Progenitor cell of endocrine pancreas (in vitro differentiated cells): ENCODE measurements at regions not wholly inside any gene's neighbourhood (a gene's known extent, or its start where the extent isn't known, plus 50 kb on each side); places are given as distances from the start of the nearest gene placed in this dataset.

Experiments used
- DNase-seq: peaks from one replicate; pipeline ENCODE4 v3.0.0; 2021; ENCODE audit warnings: low spot score; ENCODE audit not compliant: unreplicated experiment
- H3K27ac Mint-ChIP-seq: 2 replicates; pipeline ENCODE4 v1.8.0; 2021; ENCODE audit warnings: mild to moderate bottlenecking, moderate library complexity, mixed read lengths
- H3K27me3 Mint-ChIP-seq: 2 replicates; pipeline ENCODE4 v1.8.0; 2021; ENCODE audit warnings: mixed read lengths
- H3K36me3 Mint-ChIP-seq: 2 replicates; pipeline ENCODE4 v1.8.0; 2022; ENCODE audit warnings: mixed read lengths; ENCODE audit not compliant: insufficient read depth
- H3K4me1 Mint-ChIP-seq: 2 replicates; pipeline ENCODE4 v1.8.0; 2021; ENCODE audit warnings: low read depth, mixed read lengths
- H3K4me3 Mint-ChIP-seq: 2 replicates; pipeline ENCODE4 v1.8.0; 2021; ENCODE audit warnings: low read depth, mild to moderate bottlenecking, moderate library complexity, mixed read lengths
- H3K9me3 Mint-ChIP-seq: 2 replicates; pipeline ENCODE4 v1.8.0; 2021; ENCODE audit warnings: low read depth, mixed read lengths
- CTCF ChIP-seq: fragments of 200-600 bp; sonication (generic); IDR thresholded peaks from one replicate; pipeline ENCODE4 v1.5.0; 2021; ENCODE audit warnings: antibody characterized with exemption, mild to moderate bottlenecking; ENCODE audit not compliant: unreplicated experiment

- H3K9me3 Mint-ChIP-seq: no peaks in the 10 kb centered on the region
- no peaks in the 10 kb centered on the region for H3K27me3 Mint-ChIP-seq
- TF ChIP-seq CTCF: no peak
- H3K4me1 Mint-ChIP-seq: no peaks in the 10 kb centered on the region
- no peak for DNase-seq
- H3K4me3 Mint-ChIP-seq: no peak overlapping the region
- H3K27ac Mint-ChIP-seq: no peak overlapping the region
- H3K36me3 Mint-ChIP-seq: no peaks in the 10 kb centered on the region
Measured at GRCh38 chr3:117306299-117306698, 596.7 kb downstream of the TUSC7 start.

- no peak overlapping the region for H3K27ac Mint-ChIP-seq
- no peaks in the 10 kb centered on the region for H3K36me3 Mint-ChIP-seq
- no peak overlapping the region for H3K4me3 Mint-ChIP-seq
- no peak for DNase-seq
- no peak for TF ChIP-seq CTCF
- H3K9me3 Mint-ChIP-seq: no peaks in the 10 kb centered on the region
- H3K27me3 Mint-ChIP-seq: no peaks in the 10 kb centered on the region
- no peaks in the 10 kb centered on the region for H3K4me1 Mint-ChIP-seq
Measured at GRCh38 chr3:117308353-117308752, 598.8 kb downstream of the TUSC7 start.

DNA sequence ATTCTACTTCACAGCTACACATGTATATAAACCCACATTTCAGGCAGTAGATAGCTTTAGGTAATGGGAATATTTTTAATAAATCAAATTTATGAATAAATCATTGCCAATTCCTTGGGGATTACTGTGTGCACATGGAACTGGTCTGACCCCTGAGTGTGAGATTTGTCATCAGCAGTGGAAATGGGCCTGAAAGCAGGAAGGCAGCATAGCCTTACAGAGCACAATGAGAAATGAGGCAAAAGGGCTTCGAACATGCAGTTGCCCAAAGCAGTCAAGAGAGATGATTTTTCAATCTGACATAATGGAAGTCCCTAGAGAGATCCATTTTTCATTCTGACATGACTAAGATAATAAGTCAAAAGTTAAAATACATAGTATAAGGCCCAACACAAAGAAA is 599.2 kb downstream of the TUSC7 start:
- H3K27me3 Mint-ChIP-seq: no peaks in the 10 kb centered on the region
- H3K9me3 Mint-ChIP-seq: no peaks in the 10 kb centered on the region
- no peak overlapping the region for H3K27ac Mint-ChIP-seq
- H3K36me3 Mint-ChIP-seq: no peaks in the 10 kb centered on the region
- H3K4me1 Mint-ChIP-seq: no peaks in the 10 kb centered on the region
- TF ChIP-seq CTCF: no peak
- no peak for DNase-seq
- no peak overlapping the region for H3K4me3 Mint-ChIP-seq

DNA sequence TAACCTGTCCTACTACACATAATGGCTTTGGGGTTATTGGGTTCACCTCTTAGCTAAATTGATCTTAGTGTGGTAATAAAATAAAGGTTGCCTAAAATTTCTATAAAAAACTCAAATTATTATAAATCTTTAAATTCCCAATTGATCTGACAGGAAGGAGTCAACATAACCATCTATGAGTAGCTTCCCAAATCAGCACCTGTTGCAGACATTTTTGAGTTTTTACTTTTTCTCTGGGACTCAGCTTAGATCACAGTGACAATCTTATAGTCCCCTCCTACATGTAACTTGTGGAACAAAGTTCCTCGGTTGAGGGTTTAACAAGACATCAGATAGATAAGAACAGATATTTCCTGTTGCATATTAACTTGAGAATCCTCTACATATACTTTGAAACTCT is 601.0 kb downstream of the TUSC7 start:
- DNase-seq: no peak
- Mint-ChIP-seq H3K27me3 (no peaks in the 10 kb centered on the region), H3K4me1 (no peaks in the 10 kb centered on the region), H3K9me3 (no peaks in the 10 kb centered on the region), H3K4me3 (no peak overlapping the region), H3K36me3 (no peaks in the 10 kb centered on the region), H3K27ac (no peak overlapping the region)
- TF ChIP-seq CTCF: no peak

GRCh38 chr3:117314441-117315150 is 605.0 kb downstream of the TUSC7 start:
- H3K27me3 Mint-ChIP-seq: no peaks in the 10 kb centered on the region
- peaks cover 2% of the 10 kb centered on the region for H3K9me3 Mint-ChIP-seq

More at GRCh38 chr3:117314441-117315150, 605.0 kb downstream of the TUSC7 start:
- H3K4me1 Mint-ChIP-seq: peaks cover 7% of the 10 kb centered on the region
- TF ChIP-seq CTCF: no peak
- H3K27ac Mint-ChIP-seq: no peak overlapping the region
- H3K36me3 Mint-ChIP-seq: no peaks in the 10 kb centered on the region
- no peak overlapping the region for H3K4me3 Mint-ChIP-seq
- DNase-seq: no peak
